ENCODE measurements at regions not wholly inside any gene's neighbourhood (a gene's known extent, or its start where the extent isn't known, plus 50 kb on each side); places are given as distances from the start of the nearest gene placed in this dataset.

DNA sequence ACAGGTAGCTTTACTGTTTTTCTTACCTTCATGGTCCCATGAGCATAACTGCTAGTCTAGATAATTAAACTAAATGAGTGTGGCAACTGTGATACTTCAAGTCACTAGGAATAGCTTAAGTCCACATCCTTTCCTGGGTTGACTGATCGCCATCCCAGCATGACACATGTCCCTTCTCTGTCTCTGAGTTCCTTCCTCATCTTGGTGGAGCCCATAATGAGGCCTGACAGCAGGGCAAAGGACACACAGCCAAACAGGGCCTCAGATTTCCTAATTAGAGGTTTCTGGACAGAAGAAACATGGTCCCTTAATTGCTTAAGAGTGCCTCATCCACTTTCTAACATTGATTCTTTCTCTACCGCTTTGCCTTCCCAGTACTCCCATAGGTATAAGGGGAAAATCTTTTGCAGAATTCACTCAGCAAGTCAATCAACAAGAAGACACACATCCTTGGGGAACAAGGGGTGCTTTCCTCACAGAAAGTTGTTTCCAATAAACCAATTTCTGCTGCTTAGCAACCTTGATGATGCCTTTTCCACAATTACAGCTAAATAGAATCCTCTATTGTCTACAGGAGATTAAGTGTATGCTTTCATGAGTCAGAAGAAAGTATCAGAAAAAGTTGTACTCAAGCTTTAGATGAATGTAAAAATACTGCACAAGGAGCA is 208.3 kb upstream of the SERP2 start:
- Histone ChIP-seq H3K27me3 (no peaks in the 10 kb centered on the region), H3K36me3 (no peaks in the 10 kb centered on the region), H3K27ac (no peak overlapping the region), H3K4me1 (peaks cover 5 to 16% (median 6%) of the 10 kb centered on the region in 3 donors), H3K9me3 (no peaks in the 10 kb centered on the region), H3K4me3 (no peak overlapping the region)
- WGBS, 2 donors (ENCODE audit: low coverage in 1 of 2) = 67 to 100% methylated on average over 1 to 2 of the region's 2 CpGs
- TF ChIP-seq POLR2AphosphoS5 (IDR thresholded peaks at IDR 0.05) (no peak), POLR2A (IDR thresholded peaks at IDR 0.05) (no peak), EP300 (IDR thresholded peaks at IDR 0.05) (no peak)
- TF ChIP-seq, protein P1, sequence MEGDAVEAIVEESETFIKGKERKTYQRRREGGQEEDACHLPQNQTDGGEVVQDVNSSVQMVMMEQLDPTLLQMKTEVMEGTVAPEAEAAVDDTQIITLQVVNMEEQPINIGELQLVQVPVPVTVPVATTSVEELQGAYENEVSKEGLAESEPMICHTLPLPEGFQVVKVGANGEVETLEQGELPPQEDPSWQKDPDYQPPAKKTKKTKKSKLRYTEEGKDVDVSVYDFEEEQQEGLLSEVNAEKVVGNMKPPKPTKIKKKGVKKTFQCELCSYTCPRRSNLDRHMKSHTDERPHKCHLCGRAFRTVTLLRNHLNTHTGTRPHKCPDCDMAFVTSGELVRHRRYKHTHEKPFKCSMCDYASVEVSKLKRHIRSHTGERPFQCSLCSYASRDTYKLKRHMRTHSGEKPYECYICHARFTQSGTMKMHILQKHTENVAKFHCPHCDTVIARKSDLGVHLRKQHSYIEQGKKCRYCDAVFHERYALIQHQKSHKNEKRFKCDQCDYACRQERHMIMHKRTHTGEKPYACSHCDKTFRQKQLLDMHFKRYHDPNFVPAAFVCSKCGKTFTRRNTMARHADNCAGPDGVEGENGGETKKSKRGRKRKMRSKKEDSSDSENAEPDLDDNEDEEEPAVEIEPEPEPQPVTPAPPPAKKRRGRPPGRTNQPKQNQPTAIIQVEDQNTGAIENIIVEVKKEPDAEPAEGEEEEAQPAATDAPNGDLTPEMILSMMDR (IDR thresholded peaks at IDR 0.05) = no peak
- no peak for ATAC-seq

DNA sequence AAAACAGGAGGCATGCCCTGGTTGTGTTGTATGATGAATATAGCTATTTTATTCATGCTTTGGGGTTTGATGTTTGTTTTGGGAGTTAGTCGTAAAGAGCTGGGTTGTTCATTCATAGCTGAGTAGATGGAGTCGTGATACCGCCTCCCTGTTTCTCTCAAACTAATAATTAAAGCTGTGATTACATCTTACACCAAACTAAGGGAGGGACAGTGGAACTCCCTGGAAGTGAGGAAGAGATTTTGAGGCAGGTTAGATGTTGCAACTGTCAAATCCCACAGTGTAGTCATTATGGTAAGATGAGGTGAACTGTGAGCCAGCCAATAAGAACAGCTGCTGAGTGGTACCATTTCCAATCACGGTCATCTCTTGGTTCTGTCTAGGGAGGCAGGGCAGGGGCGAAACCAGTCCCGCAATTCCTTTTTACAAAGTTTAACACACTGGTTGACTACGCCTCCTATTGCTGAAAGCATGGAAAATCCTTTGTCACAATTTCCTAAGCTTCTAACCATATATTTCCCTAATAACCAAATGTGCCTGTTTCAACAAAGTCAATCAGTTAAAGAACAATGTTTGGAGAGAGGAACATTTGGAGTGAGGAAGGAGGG is 207.6 kb upstream of the SERP2 start:
- TF ChIP-seq POLR2AphosphoS5 (IDR thresholded peaks at IDR 0.05) (no peak), EP300 (IDR thresholded peaks at IDR 0.05) (no peak)
- TF ChIP-seq, protein P1 (IDR thresholded peaks at IDR 0.05) = no peak
- Histone ChIP-seq H3K27me3 (no peaks in the 10 kb centered on the region), H3K9me3 (no peaks in the 10 kb centered on the region), H3K27ac (no peak overlapping the region), H3K36me3 (no peaks in the 10 kb centered on the region), H3K4me3 (no peak overlapping the region), H3K4me1 (peaks cover 4 to 10% (median 5%) of the 10 kb centered on the region in 3 donors)
- 79 to 80% methylated on average over 7 of the region's 7 CpGs for WGBS, 2 donors (ENCODE audit: low coverage in 1 of 2)
- ATAC-seq = no peak

DNA sequence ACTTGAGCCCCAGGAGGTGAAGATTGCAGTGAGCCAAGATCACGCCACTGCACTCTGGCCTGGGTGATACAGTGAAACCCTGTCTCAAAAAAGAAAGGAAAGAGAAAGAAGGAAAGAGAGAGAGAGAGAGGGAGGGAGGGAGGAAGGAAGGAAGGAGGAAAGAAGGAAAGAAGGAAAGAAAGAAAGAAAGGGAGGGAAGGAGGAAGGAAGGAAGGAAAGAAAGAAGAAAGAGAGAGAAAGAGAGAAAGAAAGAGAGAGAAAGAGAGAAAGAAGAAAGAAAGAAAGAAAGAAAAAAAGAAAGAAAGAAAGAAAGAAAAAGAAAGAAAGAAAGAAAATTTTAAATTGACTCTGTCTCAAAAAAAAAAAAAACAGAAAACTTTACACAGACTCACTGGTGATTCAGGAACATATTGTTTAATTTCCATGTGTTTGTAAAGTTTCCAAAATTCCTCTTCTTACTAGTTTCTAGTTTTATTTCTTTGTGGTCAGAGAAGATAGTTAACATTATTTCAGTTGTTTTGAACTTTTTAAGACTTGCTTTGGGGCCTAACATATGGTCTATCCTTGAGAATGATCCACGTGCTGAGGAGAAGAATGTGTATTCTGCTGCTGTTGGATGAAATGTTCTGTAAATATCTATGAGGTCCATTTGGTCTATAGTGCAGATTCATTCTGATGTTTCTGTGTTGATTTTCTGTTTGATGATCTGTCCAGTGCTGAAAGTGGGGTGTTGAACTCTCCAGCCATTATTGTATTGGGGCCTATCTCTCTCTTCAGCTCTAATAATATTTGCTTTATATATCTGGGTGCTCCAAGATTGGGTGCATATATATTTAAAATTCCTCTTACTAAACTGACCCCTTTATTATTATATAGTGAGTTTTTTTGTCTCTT is 204.4 kb upstream of the SERP2 start:
- Histone ChIP-seq H3K4me3 (no peak overlapping the region), H3K27me3 (no peaks in the 10 kb centered on the region), H3K4me1 (peaks cover 0 to 10% (median 4%) of the 10 kb centered on the region in 3 donors), H3K36me3 (no peaks in the 10 kb centered on the region), H3K27ac (no peak overlapping the region), H3K9me3 (no peaks in the 10 kb centered on the region)
- TF ChIP-seq, protein P1 (IDR thresholded peaks at IDR 0.05) = no peak
- TF ChIP-seq POLR2A (IDR thresholded peaks at IDR 0.05) (no peak), POLR2AphosphoS5 (IDR thresholded peaks at IDR 0.05) (no peak), EP300 (IDR thresholded peaks at IDR 0.05) (no peak)
- ATAC-seq = no peak
- WGBS, 2 donors (ENCODE audit: low coverage in 1 of 2) = 85 to 100% methylated on average over 1 to 2 of the region's 2 CpGs

DNA sequence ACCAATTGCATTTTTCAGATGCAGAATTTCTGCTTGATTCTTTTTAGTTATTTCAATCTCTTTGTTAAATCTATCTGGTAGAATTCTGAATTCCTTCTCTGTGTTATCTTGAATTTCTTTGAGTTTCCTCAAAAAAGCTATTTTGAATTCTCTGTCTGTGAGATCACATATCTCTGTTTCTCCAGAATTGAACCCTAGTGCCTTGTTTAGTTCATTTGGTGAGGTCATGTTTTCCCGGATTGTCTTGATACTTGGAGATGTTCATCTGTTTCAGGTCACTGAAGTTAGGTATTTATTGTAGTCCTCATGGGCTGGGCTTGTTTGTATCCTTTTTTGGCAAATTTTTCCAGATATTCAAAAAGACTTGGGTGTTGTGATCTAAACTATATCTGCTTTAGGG is 202.9 kb upstream of the SERP2 start:
- H3K4me3 ChIP-seq = no peak overlapping the region
- TF ChIP-seq EP300 (IDR thresholded peaks at IDR 0.05) (no peak), POLR2AphosphoS5 (IDR thresholded peaks at IDR 0.05) (no peak), POLR2A (IDR thresholded peaks at IDR 0.05) (no peak)
- TF ChIP-seq, protein P1 (IDR thresholded peaks at IDR 0.05) = no peak
- no peaks in the 10 kb centered on the region for H3K36me3 ChIP-seq
- H3K9me3 ChIP-seq = no peaks in the 10 kb centered on the region
- peaks cover under 1 to 25% (median 15%) of the 10 kb centered on the region in 3 donors for H3K4me1 ChIP-seq
- no peak for ATAC-seq
- WGBS, 2 donors (ENCODE audit: low coverage in 1 of 2) = 100% methylated on average over 1 of the region's 1 CpG
- no peaks in the 10 kb centered on the region for H3K27me3 ChIP-seq
- H3K27ac ChIP-seq = no peak overlapping the region
